C1 segment of cervical spinal cord (tissue), 14 donors: ENCODE measurements at regions not wholly inside any gene's neighbourhood (a gene's known extent, or its start where the extent isn't known, plus 50 kb on each side); places are given as distances from the start of the nearest gene placed in this dataset.

ENCODE experiments used
- DNase-seq, 14 donors: peaks; one replicate each; lab custom pipeline; 2025; lab: John Stamatoyannopoulos, UW

DNA sequence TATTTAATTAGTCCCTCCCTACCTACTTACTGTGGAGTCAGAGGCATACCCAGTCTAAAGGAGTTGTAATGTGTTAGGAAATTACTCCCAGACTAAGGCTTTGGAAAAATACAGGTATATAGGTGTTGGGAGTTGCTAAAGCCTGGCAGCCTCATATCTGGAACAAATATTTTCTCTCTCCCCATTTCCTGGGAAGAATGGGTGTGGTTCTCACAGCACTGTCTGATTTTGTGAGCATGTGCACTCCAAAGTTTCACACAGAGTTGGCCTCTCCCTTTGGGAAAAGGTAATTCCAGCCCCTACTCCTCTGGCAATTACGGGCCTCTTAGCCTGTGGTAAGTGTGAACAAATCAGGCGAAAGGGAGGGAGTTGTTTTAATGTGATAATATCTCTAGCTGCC is 187.0 kb downstream of the MID1IP1 start:
- DNase-seq: no peak

DNA sequence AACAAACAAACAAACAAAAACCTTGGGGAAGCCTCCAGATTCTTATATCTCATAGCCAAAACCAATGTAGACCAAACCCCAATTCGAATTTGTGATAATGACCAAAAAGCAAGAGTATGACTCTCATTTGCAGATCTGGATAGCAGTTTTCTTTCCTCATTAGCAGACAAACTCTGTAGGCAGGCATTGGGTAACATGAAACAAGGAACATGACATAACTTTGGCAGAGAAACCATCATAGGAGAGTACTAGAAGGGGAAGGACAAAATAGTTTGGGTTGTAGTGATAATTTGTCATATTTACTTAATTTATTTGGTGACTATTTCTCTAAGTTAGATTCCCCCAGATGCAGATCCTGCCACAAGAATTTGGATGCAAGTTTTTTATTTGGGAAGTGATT is 187.8 kb downstream of the MID1IP1 start:
- DNase-seq: no peak

DNA sequence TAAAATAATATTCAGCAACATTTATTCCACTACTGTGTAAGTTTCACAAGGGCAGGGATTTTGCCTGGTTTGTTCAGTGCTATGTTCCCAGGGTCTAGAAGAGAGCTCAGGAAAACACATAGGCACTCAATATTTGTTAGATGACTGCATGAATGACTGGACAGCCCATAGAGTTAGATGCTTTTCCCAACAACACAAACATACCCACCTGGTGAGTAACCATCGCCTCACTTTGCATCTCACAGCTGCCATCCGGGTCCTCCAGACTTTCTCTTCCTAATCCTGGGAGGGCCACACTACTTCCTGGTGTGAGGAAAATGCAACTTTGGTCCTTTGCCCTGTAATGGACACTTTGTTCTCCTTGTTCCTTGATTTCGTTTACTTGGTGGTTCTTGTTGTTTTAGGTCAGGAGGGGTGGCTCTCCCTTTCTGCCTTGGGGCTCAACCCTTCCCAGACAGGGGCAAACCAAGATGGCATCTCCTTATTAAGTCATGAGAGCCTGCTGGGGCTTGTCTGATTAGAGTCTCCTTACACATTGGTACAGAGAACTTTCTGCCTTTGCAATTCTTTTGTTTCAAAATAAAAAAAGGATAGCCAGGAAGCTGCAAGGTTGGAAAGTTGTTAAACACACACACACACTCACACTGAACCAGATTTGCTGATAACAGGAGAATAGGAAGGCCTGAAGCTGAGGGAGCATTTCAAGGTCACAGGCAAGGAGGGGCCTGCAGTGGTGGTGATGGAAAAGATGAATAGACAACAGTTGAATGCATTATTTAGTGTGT is 190.6 kb downstream of the MID1IP1 start:
- DNase-seq: no peak

DNA sequence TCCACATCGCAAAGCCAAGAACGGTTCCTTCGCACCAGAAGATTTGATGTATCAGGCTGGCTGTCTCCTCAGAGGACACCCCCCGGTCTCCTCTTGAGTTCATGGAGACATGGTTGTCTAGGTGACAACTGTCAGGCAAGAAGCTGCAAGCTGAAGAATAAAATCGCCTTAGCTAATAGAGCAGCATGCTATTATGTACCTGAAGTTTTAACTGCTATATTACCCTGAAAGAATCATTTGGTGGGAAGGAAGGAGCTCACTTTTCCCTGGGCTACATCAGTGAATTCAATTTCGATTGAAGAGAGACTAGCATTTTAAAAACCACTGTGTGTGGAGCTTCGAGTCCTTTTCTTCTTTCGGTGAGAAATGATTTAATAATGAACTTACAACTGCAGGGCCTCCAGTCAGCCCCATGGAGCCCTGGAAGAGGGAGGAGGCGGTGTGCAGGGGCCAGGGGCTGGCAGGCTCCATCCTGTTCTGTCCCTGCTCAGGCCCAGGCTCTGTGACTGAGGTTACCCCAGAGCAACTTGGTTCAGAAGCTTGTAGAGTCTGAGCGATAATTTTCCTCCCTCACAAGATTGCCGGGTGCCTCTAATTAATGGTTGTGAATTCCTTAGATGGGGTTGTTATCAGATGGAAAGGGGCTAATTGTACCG is 191.3 kb downstream of the MID1IP1 start:
- DNase-seq: peak in 1 of 14 donors; percentile 0

DNA sequence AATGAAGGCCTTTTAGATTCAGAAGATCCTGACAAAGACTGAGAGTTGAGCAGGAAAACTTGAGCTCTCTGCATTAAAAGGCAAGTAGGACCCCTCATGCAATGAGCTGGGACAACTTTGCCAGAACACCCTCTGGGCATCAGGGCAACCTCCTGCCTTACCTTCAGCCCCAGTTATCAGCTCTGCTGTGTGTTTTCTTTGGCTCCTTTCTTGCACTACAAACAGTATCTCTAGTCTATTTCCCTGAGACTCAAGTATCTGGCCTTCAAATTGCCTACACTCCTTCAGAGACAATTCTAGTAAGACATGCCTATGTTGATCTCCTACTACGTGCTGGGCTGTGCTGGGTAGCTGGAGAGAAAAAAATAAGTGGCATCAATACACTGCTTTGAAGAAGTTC is 192.2 kb downstream of the MID1IP1 start:
- no peak for DNase-seq

DNA sequence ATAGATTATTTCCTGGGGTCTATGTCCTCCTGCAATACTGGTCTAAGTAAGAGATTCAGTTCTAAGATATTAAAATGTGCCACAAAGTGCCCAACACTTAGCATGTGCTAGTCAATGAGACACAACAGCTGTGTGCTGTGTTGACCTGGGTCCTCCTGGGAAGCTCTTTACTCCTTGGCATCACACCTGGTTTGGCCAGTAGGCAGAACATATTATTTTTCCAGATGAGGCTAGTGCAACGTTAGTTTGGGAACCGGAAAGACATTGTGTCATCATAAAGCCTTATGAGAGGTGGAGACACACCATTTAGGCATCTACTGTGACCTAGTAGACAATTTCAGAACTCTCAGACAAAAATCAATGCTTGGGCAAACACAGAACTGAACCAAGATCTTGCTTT is 197.8 kb downstream of the MID1IP1 start:
- no peak for DNase-seq

DNA sequence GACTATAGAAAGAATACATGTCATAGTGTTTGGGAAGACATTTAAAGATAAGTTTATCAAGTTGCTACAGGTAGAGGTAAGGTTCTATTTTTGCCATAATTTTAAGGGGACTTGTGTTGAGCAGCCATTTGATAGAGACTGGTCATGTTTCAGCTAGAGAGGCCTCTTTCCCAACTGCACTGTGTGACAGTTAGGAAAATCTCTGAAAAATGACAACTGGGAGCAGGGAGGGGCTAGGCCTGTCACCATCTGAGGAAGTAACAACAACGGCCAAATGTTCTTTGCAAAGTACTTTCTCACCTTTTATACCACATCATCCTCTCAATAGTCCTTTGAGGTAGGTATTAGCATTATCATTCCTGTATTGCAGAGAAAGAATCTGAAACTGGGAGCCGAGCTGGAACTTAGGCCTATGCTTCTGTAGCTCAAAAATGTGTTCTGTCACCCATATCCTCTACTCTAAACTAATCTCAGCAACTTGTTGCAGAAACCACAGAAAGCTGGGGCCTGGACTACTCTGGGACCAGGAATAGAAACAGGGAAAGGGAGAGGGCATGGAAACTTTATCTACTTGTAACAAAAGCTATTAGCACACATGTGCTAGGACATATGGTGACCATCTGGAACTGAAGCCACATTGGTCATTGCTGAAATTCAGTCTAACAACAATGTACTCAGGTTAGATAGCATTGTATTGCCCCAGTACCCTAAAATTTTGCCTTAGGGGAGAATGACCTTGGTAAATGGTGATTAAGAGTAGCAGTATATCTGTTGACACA is 198.9 kb downstream of the MID1IP1 start:
- DNase-seq: no peak

DNA sequence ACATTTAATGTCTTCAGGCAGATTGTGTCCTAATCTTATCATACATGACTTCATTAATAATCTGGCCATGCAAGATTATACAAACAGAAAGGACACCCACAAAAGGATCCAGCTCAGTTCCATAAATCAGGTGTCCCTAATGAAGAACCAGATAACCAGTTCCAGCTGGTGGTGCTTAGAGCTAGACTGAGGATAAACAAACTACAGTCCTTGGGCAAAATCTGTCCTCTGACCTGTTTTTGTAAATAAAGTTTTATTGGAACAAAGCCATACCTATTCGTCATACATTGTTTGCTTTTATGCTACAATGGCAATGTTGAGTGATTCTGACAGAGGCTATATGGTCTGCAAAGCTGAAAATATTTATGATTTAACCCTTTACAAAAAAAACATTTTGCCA is 199.5 kb downstream of the MID1IP1 start:
- DNase-seq: no peak

DNA sequence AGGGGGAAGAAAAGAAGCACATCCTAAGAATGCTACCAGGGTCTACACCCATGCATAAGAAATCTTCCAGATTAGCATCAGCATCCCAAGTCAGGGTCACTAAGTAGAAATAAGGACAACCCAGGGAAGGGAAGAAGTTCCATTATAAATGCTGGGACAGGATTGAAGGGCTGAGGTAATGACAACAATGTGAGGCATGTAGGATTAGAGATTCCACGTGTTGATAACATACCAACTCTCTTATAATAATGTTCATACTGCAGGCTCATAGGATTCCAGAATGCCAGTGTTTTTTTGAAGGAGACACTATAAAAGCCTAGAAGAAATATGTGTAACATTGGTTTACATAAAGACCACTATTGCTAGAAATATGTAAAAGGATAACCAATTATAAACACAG is 201.2 kb downstream of the MID1IP1 start:
- no peak for DNase-seq

DNA sequence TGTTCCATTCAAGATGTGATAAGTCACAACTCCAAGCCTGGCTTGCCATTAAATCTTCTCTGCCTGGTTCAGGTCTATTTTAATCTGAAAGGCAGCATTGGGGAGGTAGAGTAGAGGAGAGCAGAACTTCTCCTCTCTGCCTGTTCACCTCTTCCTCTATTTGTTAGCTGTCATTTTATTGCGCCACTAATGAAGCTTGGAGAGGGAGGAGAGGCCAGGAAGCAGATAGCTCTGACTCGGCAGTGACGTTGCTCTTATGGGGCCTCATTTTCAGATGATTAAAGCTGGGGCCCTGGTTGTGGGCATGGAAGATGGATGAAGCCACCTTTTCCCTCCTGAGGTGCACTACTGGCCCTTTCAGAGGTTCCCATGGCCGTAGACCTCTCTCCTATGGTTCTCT is 207.3 kb downstream of the MID1IP1 start:
- DNase-seq: no peak

DNA sequence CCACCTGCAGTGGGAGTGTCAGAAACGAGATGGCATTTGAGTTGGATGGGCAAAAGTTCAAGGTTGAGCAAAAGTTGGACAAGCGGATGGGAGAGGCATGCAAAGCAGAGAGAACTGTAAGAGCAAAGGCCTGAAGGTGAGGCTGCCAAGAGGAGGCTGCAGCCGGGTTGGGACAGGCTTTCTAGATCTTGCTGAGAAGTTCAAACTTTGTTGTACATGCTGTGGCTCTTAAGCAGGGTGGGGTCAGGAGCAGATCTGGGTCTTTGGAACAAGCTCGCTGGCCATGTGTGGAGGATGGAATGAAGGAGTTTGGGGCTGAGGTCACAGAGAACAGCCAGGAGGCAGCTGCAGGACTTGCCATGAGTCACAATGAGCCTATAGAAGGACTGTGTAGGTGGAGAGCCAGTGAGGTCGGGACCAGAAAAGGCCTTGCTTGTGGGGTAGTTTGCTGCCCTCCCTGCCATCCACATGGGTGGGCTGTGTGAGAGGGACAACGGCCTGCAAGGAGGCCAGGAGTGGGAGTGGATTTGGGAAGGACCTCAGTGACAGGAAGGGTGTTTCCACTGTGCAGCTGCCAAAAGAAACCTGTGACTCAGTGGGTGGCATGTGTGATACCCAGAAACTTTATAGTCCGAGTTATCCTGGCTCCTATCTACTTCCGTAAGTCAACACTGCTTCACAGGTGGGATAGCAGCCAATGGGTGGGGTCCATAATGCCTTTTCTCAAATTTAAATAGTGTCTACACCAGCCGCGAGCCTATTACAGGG is 210.4 kb downstream of the MID1IP1 start:
- no peak for DNase-seq

DNA sequence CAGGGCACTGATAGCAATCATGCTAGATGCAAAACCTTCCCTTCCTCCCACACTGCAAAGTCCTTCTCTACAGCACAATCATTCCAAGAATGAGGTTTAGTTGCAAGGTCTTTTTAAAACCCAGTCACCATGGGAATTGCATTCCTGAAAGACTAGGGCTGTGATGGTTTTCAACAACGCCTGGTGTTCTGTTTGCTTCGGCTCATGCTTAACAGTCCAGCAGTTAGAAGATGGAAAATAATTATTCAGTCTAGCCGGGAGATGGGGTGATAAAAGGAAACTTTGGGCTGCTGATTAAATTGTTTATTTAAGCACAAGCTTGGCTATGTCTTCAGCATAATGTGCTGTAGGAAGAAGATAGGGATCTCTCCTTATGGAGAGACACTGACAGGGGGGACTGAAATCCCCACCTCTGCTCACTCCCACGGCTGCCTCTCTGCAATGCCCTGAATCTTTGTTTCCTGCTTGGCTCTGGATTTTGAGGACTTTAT is 211.4 kb downstream of the MID1IP1 start:
- DNase-seq: no peak

DNA sequence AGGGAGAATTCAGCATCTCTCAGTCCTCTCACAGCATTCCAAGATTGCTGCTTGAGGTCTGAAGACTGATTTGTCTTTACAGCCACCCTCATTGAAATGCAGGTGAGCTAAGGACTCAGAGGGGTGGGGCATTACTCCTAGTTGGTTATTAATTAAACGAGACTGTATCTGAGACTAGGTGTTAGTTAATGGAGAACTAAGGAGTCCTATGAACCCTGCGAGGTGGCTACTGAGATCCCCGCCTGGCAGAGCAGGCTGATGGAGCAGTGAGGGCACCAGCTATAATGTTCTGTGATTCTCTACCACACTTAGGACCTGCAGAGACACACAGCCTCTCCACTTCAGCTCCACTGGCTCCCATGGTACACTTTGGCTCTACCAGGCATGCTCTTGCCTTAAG is 215.3 kb downstream of the MID1IP1 start:
- DNase-seq: no peak

DNA sequence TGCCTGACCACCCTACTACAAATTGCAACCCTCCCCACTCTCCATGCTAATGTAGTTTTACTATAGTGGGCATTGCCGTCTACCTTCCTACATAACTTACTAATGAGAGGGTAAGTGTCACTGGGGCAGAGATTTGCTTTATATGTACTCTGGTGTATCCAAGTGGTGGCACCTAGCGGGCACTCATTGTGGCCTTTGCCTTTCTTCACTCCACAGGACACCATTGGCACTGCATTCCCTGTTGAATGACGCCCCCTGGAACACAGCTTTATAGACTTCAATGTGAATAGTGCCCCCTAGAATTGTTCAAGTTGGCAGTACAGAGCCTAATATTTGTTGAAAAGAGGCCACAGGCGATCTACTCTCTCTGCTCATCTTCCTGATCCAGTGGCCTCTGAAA is 215.8 kb downstream of the MID1IP1 start:
- DNase-seq: no peak

DNA sequence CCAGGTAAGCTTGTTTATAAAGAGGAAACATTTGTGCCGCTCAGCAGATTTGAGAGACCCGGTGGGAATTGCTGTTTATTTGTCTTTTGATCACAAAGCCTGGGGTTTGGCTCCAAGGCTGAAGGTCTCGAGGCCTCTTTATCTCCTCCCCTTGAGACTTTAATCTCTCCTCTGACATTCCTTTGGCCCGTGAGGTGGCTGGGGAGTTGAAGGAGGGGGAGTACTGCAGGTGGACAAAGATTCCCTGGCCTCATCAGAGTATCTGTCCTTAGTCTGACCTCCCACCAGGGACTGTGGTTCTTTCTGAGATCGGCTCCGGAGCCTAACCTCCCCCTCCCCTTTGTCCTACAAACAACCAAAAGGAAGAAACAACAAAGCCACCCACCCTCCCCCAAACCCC is 216.5 kb downstream of the MID1IP1 start:
- DNase-seq: no peak

DNA sequence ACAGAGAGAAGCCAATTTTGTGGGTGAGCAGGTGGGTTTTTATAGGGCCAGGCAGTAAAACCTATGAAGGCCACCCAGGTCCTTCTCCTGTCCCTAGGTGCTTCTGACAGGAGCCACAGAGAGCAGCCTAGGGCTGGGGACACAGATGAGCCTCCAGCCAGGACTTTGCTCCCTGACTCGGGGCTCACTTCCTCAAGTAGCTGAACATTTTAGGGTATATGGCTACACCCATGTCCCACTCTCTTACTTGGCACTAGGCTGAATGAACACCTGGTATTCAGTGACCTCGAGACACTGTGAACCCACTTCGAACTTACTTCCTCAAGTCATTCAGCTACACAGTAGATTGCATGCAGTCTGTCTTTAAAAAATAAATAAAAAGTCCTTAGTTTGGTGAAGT is 217.3 kb downstream of the MID1IP1 start:
- no peak for DNase-seq

DNA sequence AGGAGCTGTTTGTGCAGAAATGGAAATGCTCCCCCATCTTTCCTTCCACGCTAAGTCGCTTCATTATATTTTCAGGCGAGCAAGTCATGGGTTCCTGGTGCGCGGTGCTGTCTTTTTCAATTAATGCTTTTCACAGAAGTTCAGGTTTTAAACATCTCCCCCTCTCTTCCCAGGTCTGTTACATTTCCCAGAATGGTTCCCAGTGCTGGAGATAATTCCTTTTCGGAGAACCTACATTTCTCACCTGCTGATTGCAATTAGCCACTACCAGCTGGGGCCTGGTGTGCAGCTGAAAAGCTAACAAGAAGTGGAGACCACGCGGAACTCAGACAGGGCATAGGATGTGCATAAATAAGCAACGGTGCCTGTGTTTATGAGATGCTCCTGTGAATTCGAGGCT is 217.8 kb downstream of the MID1IP1 start:
- DNase-seq: no peak

DNA sequence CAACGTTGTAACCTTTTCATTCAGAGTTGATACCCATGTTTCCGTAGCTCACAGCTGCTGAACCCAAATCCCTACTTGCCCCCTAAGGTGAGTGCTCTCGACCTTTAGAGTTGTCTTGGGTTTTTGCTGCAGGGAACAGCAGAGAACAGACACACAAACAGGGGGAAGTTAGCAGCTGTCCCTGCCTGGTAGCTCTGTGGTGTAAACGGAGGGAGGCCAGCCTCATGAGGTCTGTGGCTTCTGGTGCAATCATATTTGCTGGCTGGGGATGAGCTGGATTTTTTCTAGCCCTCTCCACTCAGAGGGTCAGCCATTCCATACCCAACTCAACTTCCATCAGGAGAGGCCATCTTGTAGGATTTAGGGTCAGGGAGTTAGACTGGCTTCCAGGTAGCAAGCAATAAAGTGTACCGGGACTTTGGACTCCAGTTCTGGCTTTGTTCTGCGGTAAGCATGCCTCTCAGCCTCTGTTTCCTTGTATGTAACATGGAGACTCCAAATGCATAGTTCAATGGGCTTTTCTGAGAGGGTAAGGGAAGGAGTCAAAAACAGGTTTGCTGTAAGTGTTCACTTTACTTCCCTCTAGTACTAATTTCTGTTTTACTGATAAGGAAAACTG is 218.9 kb downstream of the MID1IP1 start:
- DNase-seq: no peak

DNA sequence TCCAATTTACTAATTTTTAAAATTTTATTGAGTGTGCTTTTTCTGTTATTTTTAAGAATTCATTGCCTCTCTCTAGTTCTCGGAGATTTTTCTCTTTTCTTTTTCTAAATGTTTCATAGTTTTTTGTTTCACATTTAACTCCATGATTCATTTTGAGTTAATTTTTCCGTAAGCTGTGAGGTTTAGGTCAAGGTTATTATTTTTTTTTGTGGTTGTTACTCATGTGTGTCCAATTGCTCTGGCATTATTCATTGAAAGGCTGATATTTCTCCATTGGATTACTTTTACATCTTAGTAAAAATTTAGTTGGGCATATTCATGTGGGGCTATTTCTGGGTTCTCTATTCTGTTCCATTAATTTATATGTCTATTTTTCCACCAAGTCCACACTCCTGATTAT is 220.8 kb downstream of the MID1IP1 start:
- no peak for DNase-seq

DNA sequence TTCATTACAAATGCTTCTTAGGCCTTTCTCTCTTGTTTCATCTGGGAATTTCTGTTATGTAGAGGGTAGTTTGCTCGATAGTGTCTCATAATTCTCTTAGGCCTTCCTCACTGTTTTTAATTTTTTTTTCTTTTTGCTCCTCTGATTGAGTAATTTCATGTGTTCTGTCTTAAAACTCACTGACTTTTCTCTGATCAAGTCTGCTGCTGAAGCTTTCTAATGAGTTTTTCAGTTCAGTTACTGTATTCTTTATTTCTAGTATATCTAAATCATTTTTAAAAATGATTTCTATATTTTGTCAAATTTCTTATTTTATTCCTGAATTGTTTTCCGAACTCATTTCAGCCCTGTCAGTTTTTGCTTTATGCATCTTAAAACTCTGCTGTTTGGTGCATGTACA is 228.0 kb downstream of the MID1IP1 start:
- no peak for DNase-seq

DNA sequence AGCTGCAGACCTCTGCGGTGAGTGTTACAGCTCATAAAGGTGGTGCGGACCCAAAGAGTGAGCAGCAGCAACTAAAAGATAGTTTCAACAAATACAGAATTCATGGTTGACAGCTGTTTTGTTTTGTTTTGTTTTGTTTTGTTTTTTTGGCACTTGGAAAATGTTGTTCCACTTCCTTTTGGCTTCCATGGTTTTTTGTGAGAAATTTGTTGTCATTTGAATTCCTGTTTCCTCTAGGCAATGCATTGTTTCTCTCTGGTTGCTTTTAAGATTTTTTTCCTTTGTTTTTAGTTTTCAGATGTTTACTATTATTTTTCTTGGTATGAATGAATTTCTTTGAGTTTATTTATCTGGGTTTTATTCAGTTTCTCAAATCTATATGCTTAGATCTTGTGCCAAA is 229.4 kb downstream of the MID1IP1 start:
- DNase-seq: no peak
